ENCODE measurements at regions not wholly inside any gene's neighbourhood (a gene's known extent, or its start where the extent isn't known, plus 50 kb on each side); places are given as distances from the start of the nearest gene placed in this dataset.

- TF ChIP-seq EP300 (IDR thresholded peaks at IDR 0.05), result no peak
- TF ChIP-seq CTCF (IDR thresholded peaks at IDR 0.05), result no peak
- no peak for TF ChIP-seq POLR2A (IDR thresholded peaks at IDR 0.05)
Measured at GRCh38 chr4:30601070-30601865, 118.9 kb upstream of the PCDH7 start.
